Stomach (tissue), 8 donors: ENCODE measurements at regions not wholly inside any gene's neighbourhood (a gene's known extent, or its start where the extent isn't known, plus 50 kb on each side); places are given as distances from the start of the nearest gene placed in this dataset.

Source experiments
- DNase-seq, 2 donors: peaks; one replicate each; pipeline versions ENCODE4 v3.0.0 to v3.0.0-alpha.2; 2013 to 2019
- H3K27ac ChIP-seq, 5 donors: fragments of 200-600 bp in 4 of 5; sonication (generic) in 4 of 5; one replicate each; pipeline ENCODE4 v1.5.1; 2013 to 2019; ENCODE audit warnings: mild to moderate bottlenecking in 1 of 5, moderate library complexity in 1 of 5
- H3K27me3 ChIP-seq, 3 donors: fragments of 200-600 bp; sonication (generic); one replicate each; pipeline ENCODE4 v1.5.1; 2017 to 2019; ENCODE audit warnings: mixed run types in 1 of 3
- H3K36me3 ChIP-seq, 4 donors: fragments of 200-600 bp; sonication (generic); 1 replicate in 3 of 4; 2 replicates in 1 of 4; pipeline ENCODE4 v1.5.1; 2016 to 2019
- H3K4me1 ChIP-seq, 4 donors: fragments of 200-600 bp; sonication (generic); one replicate each; pipeline ENCODE4 v1.5.1; 2016 to 2019
- H3K4me3 ChIP-seq, 4 donors: fragments of 200-600 bp; sonication (generic) in 3 of 4; one replicate each; pipeline ENCODE4 v1.5.1; 2016 to 2019; ENCODE audit warnings: mild to moderate bottlenecking in 1 of 4
- H3K9me3 ChIP-seq, 4 donors: fragments of 200-600 bp; sonication (generic); one replicate each; pipeline ENCODE4 v1.5.1; 2016 to 2019
- CTCF ChIP-seq, 7 experiments: fragments of 450-650 bp in 4 of 7; fragments of 200-600 bp in 3 of 7; sonication (generic) in 3 of 7; IDR thresholded peaks; one replicate each; pipeline ENCODE4 v1.5.1; 2016 to 2019; ENCODE audit warnings: antibody characterized with exemption in 7 of 7, control low read depth in 2 of 7, mild to moderate bottlenecking in 1 of 7
- EP300 ChIP-seq: sonication (generic); formaldehyde crosslinking; IDR thresholded peaks from one replicate; pipeline ENCODE4 v1.6.1; 2017; ENCODE audit warnings: antibody characterized with exemption
- POLR2A ChIP-seq, 4 donors: fragments of 450-650 bp; IDR thresholded peaks; one replicate each; pipeline ENCODE4 v1.6.1; 2016; ENCODE audit warnings: antibody characterized with exemption in 4 of 4, control low read depth in 2 of 4, mild to moderate bottlenecking in 1 of 4, moderate library complexity in 1 of 4
- POLR2AphosphoS5 ChIP-seq, 3 donors: sonication (generic); formaldehyde crosslinking; IDR thresholded peaks; one replicate each; pipeline ENCODE4 v1.6.1; 2016; ENCODE audit warnings: antibody characterized with exemption in 3 of 3
- WGBS, 5 donors: extraction: QIAGEN DNeasy Blood & Tissue Kit in 3 of 5; methylation state at CpG; one replicate each; pipeline versions ENCODE4 v1.1.5 to v1.1.7; 2013 to 2018; 5-methylcytosine and 5-hydroxymethylcytosine counted together
- intact Hi-C: fragments of 100-400 bp; cut with DNase I; formaldehyde crosslinking; loops from one replicate; pipeline ENCODE4 v1.15.1; 2023; ENCODE audit warnings: low total_unique reads
- donor health status: healthy with polysubstance abuse.
- donor health status: Bipolar disorder and iron deficiency.
- donor health status: healthy.

GRCh38 chr1:88318740-88319139 is 365.3 kb upstream of the PKN2 start:
- Histone ChIP-seq H3K4me1 (no peaks in the 10 kb centered on the region), H3K27ac (no peak overlapping the region), H3K9me3 (no peaks in the 10 kb centered on the region), H3K36me3 (no peaks in the 10 kb centered on the region), H3K4me3 (no peak overlapping the region), H3K27me3 (no peaks in the 10 kb centered on the region)
- intact Hi-C loops, result no loop called here
- peak in 1 of 2 donors; percentile 26 for DNase-seq
- WGBS, 5 donors, result 40 to 62% (median 47%) methylated on average over 7 of the region's 7 CpGs
- TF ChIP-seq POLR2AphosphoS5 (IDR thresholded peaks at IDR 0.05) (no peak), CTCF (IDR thresholded peaks at IDR 0.05) (no peak), POLR2A (IDR thresholded peaks at IDR 0.05) (no peak), EP300 (no peak)

- no peaks in the 10 kb centered on the region for H3K27me3 ChIP-seq
- 46 to 62% (median 53%) methylated on average over 3 of the region's 3 CpGs for WGBS, 5 donors
- no peak overlapping the region for H3K4me3 ChIP-seq
- H3K27ac ChIP-seq, result no peak overlapping the region
- no peak for TF ChIP-seq POLR2AphosphoS5 (IDR thresholded peaks at IDR 0.05)
- no peak for TF ChIP-seq POLR2A (IDR thresholded peaks at IDR 0.05)
- TF ChIP-seq CTCF (IDR thresholded peaks at IDR 0.05), result no peak
- TF ChIP-seq EP300, result no peak
- no peaks in the 10 kb centered on the region for H3K9me3 ChIP-seq
- intact Hi-C loops, result no loop called here
- H3K4me1 ChIP-seq, result no peaks in the 10 kb centered on the region
- H3K36me3 ChIP-seq, result no peaks in the 10 kb centered on the region
- no peak for DNase-seq
Observed at GRCh38 chr1:88320291-88320690, 363.8 kb upstream of the PKN2 start.

- Histone ChIP-seq H3K4me3 (no peak overlapping the region), H3K27ac (no peak overlapping the region), H3K36me3 (no peaks in the 10 kb centered on the region), H3K4me1 (no peaks in the 10 kb centered on the region), H3K9me3 (no peaks in the 10 kb centered on the region), H3K27me3 (no peaks in the 10 kb centered on the region)
- peak in 1 of 2 donors; percentile 73 for DNase-seq
- intact Hi-C loops, result no loop called here
- TF ChIP-seq CTCF (IDR thresholded peaks at IDR 0.05) (no peak), EP300 (no peak)
- WGBS, 5 donors, result 57 to 69% (median 61%) methylated on average over 2 of the region's 2 CpGs
Observed at GRCh38 chr1:88321706-88322105, 362.4 kb upstream of the PKN2 start.

- no peak for TF ChIP-seq POLR2A (IDR thresholded peaks at IDR 0.05)
- Histone ChIP-seq H3K4me3 (no peak overlapping the region), H3K27ac (no peak overlapping the region), H3K36me3 (no peaks in the 10 kb centered on the region), H3K9me3 (no peaks in the 10 kb centered on the region), H3K27me3 (no peaks in the 10 kb centered on the region), H3K4me1 (peaks cover 0 to 13% (median 6%) of the 10 kb centered on the region in 4 donors)
- intact Hi-C loops, result no loop called here
- no peak for DNase-seq
- 83 to 94% (median 85%) methylated on average over 3 of the region's 3 CpGs for WGBS, 5 donors
Observed at GRCh38 chr1:88324899-88325298, 359.2 kb upstream of the PKN2 start.

- intact Hi-C loops, result no loop called here
- H3K36me3 ChIP-seq, result no peaks in the 10 kb centered on the region
- WGBS, 5 donors, result 57 to 61% (median 57%) methylated on average over 5 of the region's 5 CpGs
- peaks cover 0 to 13% (median 6%) of the 10 kb centered on the region in 4 donors for H3K4me1 ChIP-seq
- H3K4me3 ChIP-seq, result no peak overlapping the region
- no peaks in the 10 kb centered on the region for H3K27me3 ChIP-seq
- peak overlapping the region in 3 of 5 donors; percentile 32 to 47 (median 43) for H3K27ac ChIP-seq
- H3K9me3 ChIP-seq, result no peaks in the 10 kb centered on the region
- TF ChIP-seq CTCF (IDR thresholded peaks at IDR 0.05) (no peak), POLR2AphosphoS5 (IDR thresholded peaks at IDR 0.05) (peak in 1 of 3 donors; percentile 61)
- DNase-seq, result peak in 1 of 2 donors; percentile 85
Observed at GRCh38 chr1:88327391-88328267, 356.4 kb upstream of the PKN2 start.
